GM21381 (cell line): ENCODE measurements at regions not wholly inside any gene's neighbourhood (a gene's known extent, or its start where the extent isn't known, plus 50 kb on each side); places are given as distances from the start of the nearest gene placed in this dataset.
"Not testable (repeated sequence)": the region's sequence is repeated elsewhere in the genome, so short reads cannot be mapped to it uniquely, and the experiment has no call there.

Source experiments
- ATAC-seq: cut with Tn5 transposase; IDR thresholded peaks from one replicate; pipeline ENCODE4 v1.9.1; 2021; ENCODE audit warnings: mild to moderate bottlenecking, moderate library complexity; ENCODE audit not compliant: unreplicated experiment

DNA sequence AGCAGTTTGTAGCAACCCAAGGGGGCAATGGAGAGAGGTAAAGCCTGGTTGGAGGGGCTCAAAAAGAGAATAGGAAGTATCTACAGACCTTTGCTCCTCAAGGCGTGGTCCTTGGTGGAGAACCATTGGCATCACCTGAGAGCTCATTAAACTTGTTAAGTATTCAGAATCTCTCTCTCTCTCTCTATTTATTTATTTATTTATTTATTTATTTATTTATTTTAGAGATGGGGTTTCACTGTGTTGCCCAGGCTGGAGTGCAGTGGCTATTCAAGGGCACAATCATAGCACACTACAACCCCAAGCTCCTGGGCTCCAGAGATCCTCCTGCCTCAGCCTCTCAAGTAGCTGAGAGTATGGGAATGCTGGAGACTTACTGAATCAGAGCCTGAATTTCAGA, 193.1 kb upstream of the ADCY2 start:
- no peak for ATAC-seq

DNA sequence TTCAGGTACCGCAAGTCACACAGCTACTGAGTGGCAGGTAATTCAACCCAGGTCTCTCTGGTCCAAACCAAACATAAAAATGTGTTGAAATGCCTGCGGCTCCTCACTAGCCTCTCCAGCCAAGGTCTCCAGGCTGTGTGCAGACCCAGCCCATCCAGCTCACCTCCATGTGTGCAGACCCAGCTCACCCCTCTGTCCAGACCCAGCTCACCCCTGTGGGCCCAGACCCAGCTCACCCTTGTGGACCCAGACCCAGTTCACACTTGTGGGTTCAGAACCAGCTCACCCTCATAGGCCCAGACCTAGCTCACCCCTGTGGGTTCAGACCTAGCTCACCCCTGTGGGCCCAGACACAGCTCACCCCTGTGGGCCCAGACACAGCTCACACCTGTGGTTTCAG, 188.0 kb upstream of the ADCY2 start:
- no peak for ATAC-seq

DNA sequence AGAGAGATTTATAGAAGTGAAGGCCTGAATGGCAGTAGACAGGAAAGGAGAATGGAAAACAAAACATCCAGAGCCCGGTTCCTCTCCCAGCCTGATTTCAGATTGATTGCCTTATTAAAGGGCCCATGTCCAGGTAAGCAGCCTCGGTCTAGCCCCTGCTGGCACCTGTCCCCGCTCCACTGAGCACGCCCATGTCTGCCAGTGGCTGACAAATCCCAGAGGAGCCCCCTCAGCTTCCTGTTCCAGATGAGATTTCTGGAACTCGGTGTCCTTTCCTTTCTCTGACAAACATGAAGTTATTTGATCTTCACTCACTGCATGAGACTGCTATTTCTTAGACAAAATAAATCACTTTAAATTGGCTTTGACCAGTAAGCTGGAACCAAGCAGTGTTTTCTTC, 187.0 kb upstream of the ADCY2 start:
- no peak for ATAC-seq

DNA sequence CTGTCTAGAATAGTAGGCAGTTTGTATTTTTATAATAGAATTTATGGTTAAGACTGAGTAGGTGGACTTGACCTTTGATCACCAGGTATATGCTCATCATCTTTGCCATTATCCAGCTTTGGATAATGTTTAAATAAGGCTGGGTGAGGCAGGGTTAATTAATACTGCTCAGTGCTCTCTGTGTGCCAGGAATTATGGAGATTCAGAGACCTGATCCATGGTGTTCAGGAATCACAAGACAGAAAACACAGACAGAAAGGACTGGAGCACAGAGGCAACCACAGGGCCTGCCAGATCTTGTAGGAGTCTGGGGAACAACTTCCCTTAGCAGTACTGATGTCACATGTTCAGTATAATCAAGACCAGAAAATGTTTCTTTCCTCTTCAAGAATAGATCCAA, 186.3 kb upstream of the ADCY2 start:
- no peak for ATAC-seq

DNA sequence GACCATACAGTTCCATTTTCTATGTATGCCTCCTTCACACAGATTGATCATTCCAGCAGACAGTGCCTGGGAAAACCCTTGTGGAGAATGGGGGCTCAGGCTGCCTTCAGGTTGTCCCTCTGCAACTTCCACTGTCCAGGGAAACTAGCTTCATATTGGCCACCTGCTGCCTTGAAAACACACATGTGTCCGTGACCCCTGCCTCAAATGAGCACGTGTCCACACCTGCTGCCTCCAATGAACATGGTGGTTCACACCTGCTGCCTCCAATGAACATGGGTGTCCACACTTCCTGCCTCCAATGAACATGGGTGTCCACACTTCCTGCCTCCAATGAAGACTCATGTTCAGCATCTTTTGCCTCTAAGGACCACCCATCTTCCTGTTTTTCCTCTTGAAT, 185.4 kb upstream of the ADCY2 start:
- ATAC-seq = no peak

DNA sequence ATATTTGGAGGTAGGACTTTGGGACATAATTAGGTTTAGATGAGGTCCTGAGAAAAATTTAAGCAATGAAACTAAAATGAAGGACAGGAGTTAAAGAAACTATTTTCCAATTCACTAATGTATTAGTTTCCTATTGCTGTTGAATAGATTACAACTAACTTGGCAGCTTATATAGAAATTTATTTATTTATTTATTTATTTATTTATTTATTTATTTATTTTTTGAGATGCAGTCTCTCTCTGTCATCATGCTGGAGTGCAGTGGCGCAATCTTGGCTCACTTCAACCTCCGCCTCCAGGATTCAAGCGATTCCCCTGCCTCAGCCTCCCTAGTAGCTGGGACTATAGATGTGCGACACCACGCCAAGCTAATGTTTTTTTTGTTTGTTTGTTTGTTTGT, 182.4 kb upstream of the ADCY2 start:
- no peak for ATAC-seq

DNA sequence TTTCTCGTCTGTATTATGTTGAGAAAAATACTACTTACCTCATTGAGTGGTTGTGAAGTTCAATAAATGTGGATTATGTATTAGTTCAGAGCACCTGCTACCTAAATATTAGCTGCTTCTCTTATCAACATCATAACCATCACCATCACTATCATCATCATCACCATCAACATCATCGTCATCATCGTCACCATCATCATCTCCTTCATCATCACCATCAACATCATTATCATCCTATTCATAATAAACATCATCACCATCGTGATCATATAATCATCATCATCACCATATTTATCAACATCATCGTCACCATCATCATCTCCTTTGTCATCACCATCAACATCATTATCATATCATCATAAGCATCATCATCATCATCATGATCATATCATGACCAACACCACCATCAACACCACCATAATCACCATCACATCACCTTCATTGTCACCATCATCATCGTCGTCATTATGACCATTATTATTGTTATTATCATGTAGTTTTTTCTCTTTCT, 181.0 kb upstream of the ADCY2 start:
- no peak for ATAC-seq

DNA sequence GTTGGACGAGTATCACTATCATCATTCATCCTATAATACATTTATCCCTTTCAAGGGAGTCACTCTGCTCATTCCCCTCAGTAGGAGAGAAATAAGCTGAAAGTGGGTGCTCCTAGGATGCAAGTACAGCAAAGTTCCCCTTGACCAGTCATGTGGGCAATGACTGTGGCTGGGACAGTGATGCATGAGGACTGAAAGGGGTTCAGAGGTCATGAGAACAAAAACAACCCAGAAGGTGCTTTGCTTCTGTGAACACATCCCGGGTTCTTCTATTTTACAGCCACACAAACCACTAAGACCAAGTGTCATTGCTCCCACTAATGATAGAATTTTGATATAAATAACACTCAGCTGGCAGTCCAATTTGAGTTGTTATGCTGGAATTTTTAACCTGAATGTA, 177.8 kb upstream of the ADCY2 start:
- ATAC-seq = no peak

DNA sequence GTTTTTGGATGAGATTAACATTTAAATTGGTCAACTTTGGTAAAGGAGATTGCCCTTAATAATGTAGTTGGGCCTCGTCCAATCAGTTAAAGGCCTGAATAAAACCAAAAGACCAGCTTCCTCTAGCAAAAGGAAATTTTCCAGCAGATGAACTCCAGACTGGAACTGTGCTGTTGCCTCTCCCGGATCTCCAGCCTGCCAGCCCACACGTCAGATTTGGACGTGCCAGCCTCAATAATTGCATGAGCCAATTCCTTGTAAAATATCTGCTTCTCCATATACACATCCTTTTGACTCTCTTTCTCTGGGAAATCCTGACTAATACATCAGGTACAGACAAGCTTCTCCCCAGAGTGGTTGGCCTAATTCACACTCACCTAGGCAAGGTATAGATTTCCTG, 175.8 kb upstream of the ADCY2 start:
- ATAC-seq = no peak

DNA sequence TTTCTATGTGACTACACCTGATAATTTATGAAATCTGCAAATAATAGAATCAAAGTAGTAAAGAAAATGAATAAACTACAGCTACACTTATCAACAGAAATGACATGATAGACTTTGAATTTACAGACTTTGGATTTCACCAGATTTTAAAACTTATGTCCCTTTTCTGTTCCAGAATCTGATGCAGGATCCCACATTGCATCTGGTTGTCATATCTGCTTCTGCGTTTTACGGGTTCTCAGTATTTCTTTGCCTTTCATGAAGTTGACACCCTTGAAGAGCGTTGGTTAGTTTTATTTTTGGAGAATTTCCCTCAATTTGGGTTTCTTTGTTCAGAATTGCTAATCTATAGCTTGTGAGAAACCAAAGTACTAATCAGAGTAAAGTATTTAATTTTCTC, 174.9 kb upstream of the ADCY2 start:
- ATAC-seq = no peak

DNA sequence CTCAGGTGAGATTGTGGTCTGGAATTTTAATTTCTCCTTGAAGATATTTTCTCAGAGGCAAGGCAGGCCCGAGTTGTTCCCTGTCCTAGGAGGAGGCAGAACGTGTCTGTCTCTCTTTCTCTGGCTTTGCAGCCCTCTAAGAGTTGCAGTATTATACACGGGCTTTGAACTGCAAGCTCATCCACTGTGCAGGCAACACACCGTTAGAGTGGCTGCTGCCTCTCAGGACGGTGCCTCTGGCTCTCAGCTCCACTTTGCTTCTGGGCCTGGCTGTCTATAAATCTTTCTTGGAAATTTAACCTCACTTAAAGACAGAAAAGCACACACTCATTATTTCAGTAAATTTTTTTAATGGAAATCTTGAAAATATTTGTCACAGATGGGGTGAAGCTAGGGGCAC, 170.1 kb upstream of the ADCY2 start:
- ATAC-seq = no peak

DNA sequence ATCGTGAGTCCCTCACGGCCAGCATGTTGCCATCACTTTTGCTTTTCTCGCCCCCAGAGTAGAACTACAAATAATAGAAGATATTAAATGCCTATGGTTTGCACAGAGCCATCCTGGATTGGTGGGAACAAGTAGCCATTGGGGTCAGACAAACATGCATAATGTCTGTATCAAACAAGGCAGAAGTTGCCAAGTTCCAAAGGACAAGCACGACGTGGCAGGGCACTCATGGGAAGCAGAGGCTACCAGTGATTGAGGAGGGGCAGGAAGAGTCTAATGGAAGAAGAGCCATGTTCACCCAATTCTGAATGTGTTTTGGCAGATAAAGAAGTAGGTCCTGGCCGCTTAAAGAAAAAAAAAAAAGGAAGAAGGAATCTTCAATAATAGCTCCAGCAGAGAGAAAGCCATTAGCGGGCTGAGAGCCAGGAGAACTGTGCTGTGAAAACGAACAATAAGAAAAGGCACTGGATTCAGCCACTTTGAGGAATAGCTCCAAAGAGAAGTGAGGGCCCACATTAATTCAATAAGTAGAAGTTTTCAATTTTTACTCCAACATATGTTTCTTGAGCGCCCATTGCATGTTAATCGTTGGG, 153.7 kb upstream of the ADCY2 start:
- ATAC-seq = no peak

DNA sequence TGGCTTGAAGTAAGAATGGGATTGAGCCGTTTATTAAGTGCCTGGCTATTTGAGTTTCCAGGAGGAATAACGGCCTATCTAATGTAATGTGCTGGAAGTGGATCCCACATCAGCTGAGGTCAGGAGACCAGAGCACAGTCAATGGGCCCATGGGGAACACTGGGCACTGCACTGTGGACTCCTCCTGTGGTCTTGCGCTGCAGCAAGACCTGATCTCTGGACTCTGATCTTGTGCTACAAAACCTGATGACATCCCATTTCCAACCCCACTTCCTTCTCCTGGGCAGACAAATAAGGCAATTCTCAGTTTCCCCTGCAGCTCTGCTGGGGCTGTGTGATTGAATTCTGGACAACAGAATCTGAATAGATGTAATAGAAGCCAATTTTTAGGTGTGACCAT, 151.7 kb upstream of the ADCY2 start:
- no peak for ATAC-seq

DNA sequence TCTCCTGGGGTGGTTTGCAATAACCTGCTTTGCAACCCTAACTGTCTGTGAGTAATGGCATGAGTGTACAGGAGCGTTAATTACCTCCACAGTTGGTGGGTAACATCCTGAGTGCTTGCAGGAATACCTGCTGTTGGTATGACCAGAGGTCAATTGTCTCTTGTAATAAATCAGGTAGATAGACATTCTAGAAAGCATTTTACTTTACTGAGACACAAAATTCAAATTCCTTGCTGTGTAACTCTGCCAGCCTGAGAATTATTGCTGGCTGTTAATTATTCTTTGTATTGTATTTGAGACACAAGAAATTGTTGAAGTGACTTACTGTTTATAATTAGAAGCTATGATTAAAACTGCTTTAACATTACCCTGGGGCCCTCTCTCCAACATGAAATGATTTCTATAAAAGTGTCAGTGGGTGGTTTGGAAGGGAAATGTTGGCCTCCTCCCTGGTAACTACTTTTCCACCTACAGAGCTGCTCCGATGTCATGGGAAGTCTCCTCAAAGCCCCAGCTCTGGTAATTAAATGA, 150.8 kb upstream of the ADCY2 start:
- ATAC-seq = no peak

DNA sequence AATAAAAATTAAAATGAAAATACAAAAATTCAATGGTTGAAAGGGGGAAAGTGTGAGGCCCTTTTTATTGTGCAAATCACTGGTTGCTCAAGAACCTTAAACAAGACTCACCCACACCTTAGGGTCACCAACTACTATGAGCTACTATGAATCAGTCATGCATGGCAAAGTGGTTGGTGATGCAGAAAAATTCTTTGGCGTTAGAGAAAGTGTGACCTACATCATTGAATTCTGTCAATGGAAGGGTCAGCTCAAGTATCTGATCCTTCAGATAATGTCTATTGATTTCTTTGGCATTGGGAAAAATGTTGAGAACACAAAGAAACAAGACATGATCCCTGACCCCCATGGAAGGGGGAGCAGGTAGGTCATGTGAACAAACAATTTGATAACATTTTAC, 149.7 kb upstream of the ADCY2 start:
- no peak for ATAC-seq

DNA sequence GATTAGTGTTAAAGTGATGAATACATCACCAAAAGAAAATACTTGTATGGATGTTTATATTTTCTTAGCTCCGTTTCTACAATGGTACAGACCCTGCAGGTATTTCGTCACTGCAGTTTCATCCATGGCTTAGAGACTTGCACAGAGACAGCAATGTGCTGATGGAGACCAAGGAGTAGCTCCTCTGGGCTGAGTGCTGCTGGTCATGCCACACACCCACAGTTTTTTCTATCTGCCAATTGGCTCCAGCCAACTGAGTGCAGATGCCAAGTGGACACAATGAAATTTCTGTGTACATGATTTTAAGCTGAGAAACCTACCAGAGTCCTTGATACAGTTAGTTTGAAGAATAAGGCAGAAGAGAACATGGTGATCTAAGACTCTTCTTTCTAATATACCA, 145.9 kb upstream of the ADCY2 start:
- ATAC-seq = no peak

DNA sequence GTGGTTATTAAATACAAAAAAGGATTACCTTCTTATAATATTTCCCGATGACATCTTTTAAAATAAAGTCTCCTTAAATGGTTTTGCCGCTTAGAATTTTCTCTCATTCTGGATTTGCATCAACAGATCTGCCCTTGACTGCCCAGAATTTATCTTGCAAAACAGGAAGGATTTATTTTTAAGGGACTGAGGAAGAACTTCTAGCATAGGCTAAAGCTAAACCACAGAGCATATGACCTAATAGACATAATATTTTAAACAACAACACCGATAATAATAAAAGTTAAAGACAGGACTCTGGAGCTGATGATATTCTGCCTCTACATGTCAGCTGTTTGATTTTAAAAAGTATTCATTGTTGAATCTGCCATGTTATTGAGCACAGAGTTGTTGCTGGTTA, 145.3 kb upstream of the ADCY2 start:
- no peak for ATAC-seq

DNA sequence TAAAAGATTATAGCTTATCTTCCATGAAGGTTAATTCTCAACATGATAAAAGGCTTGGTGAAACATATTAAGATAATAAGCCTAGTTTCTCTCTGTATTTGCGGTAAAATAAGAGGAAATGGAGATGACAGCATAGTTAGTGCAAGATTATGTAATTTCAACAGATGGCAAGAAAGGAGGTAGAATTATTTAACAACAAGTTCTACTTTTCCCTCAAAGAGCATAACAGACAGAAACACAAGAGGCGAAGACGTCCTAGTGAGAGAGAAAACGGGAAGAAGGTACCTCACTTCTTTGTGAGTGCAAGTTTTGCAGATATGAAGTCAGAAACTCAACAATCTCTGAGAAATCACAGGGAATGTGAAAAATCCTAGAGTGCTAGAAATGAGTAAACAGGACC, 144.8 kb upstream of the ADCY2 start:
- no peak for ATAC-seq

DNA sequence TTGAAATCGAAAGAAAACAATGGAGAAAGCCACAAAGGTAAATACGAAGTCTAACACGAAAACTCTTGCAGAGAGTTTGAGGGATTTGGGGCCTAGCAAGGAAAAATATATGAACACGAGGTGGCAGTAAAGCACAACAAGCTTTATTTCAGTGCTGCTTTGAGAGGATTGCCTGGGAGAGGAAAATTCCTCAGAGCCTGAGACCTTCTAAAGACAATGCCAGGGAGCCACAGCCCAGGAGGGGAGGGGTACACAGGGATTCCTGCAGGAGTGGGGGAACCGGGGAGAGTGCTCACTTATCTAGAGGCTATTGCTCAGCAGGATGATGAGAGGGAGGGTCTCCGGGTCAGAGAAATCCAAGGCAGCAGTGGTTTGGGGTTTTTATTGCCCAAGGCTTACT, 134.9 kb upstream of the ADCY2 start:
- no peak for ATAC-seq

DNA sequence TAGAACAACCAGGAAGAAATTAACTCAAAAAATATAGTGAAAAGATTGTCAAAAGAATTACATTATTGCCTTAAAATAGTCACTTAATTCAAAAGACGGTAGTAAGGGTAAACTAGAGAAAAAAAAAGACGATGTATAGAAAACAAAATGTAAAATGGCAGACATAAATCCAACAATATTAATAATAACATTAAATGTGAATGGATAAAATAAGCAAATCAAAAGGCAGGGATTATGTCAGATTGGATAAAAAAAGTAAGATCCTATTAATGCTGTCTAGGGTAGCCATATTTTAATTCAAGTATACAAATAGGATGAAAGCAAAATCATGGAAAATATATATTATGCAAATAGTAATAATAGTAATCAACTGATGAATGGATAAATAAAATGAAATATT, 134.0 kb upstream of the ADCY2 start:
- no peak for ATAC-seq

DNA sequence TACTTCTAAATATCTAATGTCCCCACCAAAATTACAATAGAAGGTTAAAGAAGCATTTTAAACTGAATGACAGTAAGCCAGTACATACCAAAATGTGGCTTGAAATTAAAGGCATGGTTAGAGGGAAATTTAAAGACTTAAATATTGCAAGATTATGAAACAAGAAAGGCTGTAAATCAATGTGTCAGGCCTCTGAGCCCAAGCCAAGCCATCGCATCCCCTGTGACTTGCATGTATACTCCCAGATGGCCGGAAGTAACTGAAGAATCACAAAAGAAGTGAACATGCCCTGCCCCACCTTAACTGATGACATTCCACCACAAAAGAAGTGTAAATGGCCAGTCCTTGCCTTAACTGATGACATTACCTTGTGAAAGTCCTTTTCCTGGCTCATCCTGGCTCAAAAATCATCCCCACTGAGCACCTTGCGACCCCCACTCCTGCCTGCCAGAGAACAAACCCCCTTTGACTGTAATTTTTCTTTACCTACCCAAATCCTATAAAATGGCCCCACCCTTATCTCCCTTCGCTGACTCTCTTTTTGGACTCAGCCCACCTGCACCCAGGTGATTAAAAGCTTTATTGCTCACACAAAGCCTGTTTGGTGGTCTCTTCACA, 132.4 kb upstream of the ADCY2 start:
- not testable (repeated sequence) for ATAC-seq

DNA sequence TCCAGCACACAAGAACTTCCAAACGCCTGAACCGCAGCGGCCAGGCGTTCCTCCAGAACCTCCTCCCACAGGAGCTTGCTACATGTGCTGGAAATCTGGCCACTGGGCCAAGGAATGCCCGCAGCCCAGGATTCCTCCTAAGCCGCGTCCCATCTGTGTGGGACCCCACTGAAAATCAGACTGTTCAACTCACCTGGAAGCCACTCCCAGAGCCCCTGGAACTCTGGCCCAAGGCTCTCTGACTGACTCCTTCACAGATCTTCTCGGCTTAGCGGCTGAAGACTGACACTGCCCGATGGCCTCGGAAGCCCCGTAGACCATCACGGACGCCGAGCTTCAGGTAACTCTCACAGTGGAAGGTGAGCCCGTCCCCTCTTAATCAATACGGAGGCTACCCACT, 130.2 kb upstream of the ADCY2 start:
- not testable (repeated sequence) for ATAC-seq

DNA sequence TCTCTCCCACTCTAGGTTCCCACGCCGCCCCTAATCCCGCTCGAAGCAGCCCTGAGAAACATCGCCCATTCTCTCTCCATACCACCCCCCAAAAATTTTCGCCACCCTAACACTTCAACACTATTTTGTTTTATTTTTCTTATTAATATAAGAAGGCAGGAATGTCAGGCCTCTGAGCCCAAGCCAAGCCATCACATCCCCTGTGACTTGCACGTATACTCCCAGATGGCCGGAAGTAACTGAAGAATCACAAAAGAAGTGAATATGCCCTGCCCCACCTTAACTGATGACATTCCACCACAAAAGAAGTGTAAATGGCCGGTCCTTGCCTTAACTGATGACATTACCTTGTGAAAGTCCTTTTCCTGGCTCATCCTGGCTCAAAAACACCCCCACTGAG, 127.2 kb upstream of the ADCY2 start:
- not testable (repeated sequence) for ATAC-seq
